ENCODE measurements at regions not wholly inside any gene's neighbourhood (a gene's known extent, or its start where the extent isn't known, plus 50 kb on each side); places are given as distances from the start of the nearest gene placed in this dataset.

GRCh38 chr17:65436871-65437270, 124.6 kb downstream of the AXIN2 start:
- Histone ChIP-seq H3K18ac (ENCODE audit: low read depth, low read length) (no peak overlapping the region), H3K4me1 (ENCODE audit: control insufficient read depth, insufficient read depth, low read length) (no peaks in the 10 kb centered on the region), H2AFZ (replicated peaks; ENCODE audit: low read length, poor library complexity) (no peak overlapping the region), H4K20me1 (ENCODE audit: insufficient read depth, low read length) (no peaks in the 10 kb centered on the region), H3K4ac (ENCODE audit: low read depth, low read length) (no peak overlapping the region), H3K36me3 (ENCODE audit: control insufficient read depth, insufficient read depth, low read length) (no peaks in the 10 kb centered on the region), H2AK5ac (ENCODE audit: low read depth, low read length) (no peak overlapping the region), H3K4me2 (ENCODE audit: low read depth, low read length) (no peak overlapping the region), H3K56ac (ENCODE audit: extremely low read depth, insufficient read depth, low read length) (no peak overlapping the region), H2BK120ac (ENCODE audit: low read depth, low read length) (no peak overlapping the region), H3K79me1 (ENCODE audit: low read depth in 1 of 2, low read length in 2 of 2) (no peaks in the 10 kb centered on the region), H3K14ac (replicated peaks; ENCODE audit: low read depth, low read length) (no peak overlapping the region), H3K9me3 (ENCODE audit: control insufficient read depth, insufficient read depth, low read length) (no peaks in the 10 kb centered on the region), H3K9ac (ENCODE audit: low read depth, low read length) (no peak overlapping the region), H2BK15ac (ENCODE audit: low read depth, low read length) (no peak overlapping the region), H3K4me3 (ENCODE audit: insufficient read depth, low read depth, low read length) (no peak overlapping the region), H4K91ac (ENCODE audit: insufficient read depth, low read depth, low read length) (no peak overlapping the region), H2BK20ac (ENCODE audit: low read depth, low read length) (no peak overlapping the region), H3K9me1 (ENCODE audit: insufficient read depth, low read length) (no peaks in the 10 kb centered on the region), H2AK9ac (replicated peaks; ENCODE audit: low read depth, low read length, poor library complexity) (no peak overlapping the region), H4K5ac (ENCODE audit: low read depth, low read length) (no peak overlapping the region), H3K27ac (ENCODE audit: insufficient read depth, low read length) (no peak overlapping the region), H3K27me3 (ENCODE audit: control insufficient read depth, insufficient read depth, low read length) (peaks cover 13% of the 10 kb centered on the region), H3K23ac (ENCODE audit: low read depth, low read length) (no peak overlapping the region), H4K8ac (ENCODE audit: low read depth in 2 of 2, low read length in 2 of 2) (no peak overlapping the region), H2BK5ac (ENCODE audit: low read depth, low read length, poor library complexity, severe bottlenecking) (no peak overlapping the region)
- intact Hi-C loops (cut with micrococcal nuclease) (no loop called here), dilution Hi-C loops (cut with HindIII; ENCODE audit: low sequenced_read_pairs, unreplicated experiment) (no loop called here), in situ Hi-C loops (cut with MboI; ENCODE audit: low sequenced_read_pairs) (no loop called here)
- no TSS peak for BruUV-seq (replicated peaks)
- POLR2A ChIA-PET (ENCODE audit: unreplicated experiment), result no interaction called here
- CTCF ChIA-PET, result no interaction called here
- no peak for ATAC-seq (ENCODE audit: low read depth)
- DNase-seq, result no peak
- 81% methylated on average over 5 of the region's 10 CpGs; no CpG with 5 or more reads in 1 of the 2 experiments for WGBS, 2 experiments (ENCODE audit: extremely low coverage in 2 of 2, insufficient read length in 1 of 2)
- TF ChIP-seq, protein P1, sequence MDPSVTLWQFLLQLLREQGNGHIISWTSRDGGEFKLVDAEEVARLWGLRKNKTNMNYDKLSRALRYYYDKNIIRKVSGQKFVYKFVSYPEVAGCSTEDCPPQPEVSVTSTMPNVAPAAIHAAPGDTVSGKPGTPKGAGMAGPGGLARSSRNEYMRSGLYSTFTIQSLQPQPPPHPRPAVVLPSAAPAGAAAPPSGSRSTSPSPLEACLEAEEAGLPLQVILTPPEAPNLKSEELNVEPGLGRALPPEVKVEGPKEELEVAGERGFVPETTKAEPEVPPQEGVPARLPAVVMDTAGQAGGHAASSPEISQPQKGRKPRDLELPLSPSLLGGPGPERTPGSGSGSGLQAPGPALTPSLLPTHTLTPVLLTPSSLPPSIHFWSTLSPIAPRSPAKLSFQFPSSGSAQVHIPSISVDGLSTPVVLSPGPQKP (IDR thresholded peaks at IDR 0.05; ENCODE audit: borderline replicate concordance, low read depth, low read length), result no peak
- TF ChIP-seq CEBPB (IDR thresholded peaks at IDR 0.05; ENCODE audit: low read depth, low read length) (no peak), RAD21 (IDR thresholded peaks at IDR 0.05; ENCODE audit: low read length) (no peak), MXI1 (IDR thresholded peaks at IDR 0.05; ENCODE audit: borderline replicate concordance, low read depth, low read length) (no peak), USF2 (IDR thresholded peaks at IDR 0.05; ENCODE audit: low read depth, low read length) (no peak), CTCF (conservative IDR thresholded peaks at IDR 0.05; ENCODE audit: low read depth, low read length) (no peak), MAFK (IDR thresholded peaks at IDR 0.05; ENCODE audit: low read depth, low read length) (no peak), RCOR1 (IDR thresholded peaks at IDR 0.05; ENCODE audit: insufficient replicate concordance, low read length) (no peak), CHD1 (IDR thresholded peaks at IDR 0.05; ENCODE audit: low read depth, low read length) (no peak), POLR2A (IDR thresholded peaks at IDR 0.05; ENCODE audit: low read depth, low read length) (no peak), MAZ (IDR thresholded peaks at IDR 0.05; ENCODE audit: borderline replicate concordance, low read depth, low read length) (no peak), BHLHE40 (IDR thresholded peaks at IDR 0.05; ENCODE audit: low read depth, low read length) (no peak), RFX5 (IDR thresholded peaks at IDR 0.05; ENCODE audit: low read depth, low read length) (no peak), SMC3 (IDR thresholded peaks at IDR 0.05; ENCODE audit: low read depth, low read length) (no peak), NFE2L2 (IDR thresholded peaks at IDR 0.05; ENCODE audit: low read depth, low read length) (no peak), FOS (IDR thresholded peaks at IDR 0.05; ENCODE audit: low read depth, low read length) (no peak)

All from IMR-90 (cell line).